Skeletal muscle cell (primary cell): ENCODE measurements at regions not wholly inside any gene's neighbourhood (a gene's known extent, or its start where the extent isn't known, plus 50 kb on each side); places are given as distances from the start of the nearest gene placed in this dataset.
"Not testable (repeated sequence)": the region's sequence is repeated elsewhere in the genome, so short reads cannot be mapped to it uniquely, and the experiment has no call there.

Source experiments
- DNase-seq: peaks from one replicate; pipeline ENCODE4 v3.0.0-alpha.2; 2010; ENCODE audit warnings: low read depth
- H3K4me3 ChIP-seq: 2 replicates; pipeline ENCODE4 v1.5.1; 2011; ENCODE audit warnings: low read depth, mild to moderate bottlenecking, control low read depth, low read length, moderate library complexity

- peak; percentile 23 for DNase-seq
- H3K4me3 ChIP-seq: no peak overlapping the region
Measured at GRCh38 chr2:21837168-21837960, 713.6 kb downstream of the TDRD15 start.

DNA sequence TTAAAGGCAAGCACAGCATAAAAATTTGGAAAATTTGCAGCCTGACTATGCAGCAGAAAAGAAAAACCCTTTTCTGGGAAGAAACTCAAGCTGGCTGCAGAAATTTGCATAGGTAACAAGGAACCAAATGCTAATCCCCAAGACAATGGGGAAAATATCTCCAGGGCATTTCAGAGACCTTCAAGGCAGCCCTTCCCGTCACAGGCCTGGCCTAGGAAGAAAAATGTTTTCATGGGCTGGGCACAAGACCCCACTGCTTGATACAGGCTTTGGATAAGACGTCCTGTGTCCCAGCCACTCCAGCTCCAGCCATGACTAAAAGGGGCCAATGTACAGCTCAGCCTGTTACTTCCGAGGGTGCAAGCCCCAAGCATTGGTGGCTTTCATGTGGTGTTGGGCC lies 717.6 kb downstream of the TDRD15 start:
- no peak overlapping the region for H3K4me3 ChIP-seq

DNA sequence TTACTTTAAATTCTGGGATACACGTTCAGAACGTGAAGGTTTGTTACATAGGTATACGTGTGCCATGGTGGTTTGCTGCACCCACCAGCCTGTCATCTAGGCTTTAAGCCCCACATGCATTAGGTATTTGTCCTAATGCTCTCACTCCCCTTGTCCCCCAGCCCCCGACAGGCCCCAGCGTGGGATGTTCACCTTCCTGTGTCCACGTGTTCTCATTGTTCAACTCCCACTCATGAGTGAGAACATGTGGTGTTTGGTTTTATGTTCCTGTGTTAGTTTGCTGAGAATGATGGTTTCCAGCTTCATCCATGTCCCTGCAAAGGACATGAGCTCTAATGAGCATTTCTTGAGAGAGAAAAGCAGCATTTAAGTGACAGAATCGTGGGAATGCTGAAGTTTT lies 726.6 kb downstream of the TDRD15 start:
- H3K4me3 ChIP-seq, DNase-seq: not testable (repeated sequence)

More for the DNA sequence above, 717.6 kb downstream of the TDRD15 start:
- DNase-seq: no peak

DNA sequence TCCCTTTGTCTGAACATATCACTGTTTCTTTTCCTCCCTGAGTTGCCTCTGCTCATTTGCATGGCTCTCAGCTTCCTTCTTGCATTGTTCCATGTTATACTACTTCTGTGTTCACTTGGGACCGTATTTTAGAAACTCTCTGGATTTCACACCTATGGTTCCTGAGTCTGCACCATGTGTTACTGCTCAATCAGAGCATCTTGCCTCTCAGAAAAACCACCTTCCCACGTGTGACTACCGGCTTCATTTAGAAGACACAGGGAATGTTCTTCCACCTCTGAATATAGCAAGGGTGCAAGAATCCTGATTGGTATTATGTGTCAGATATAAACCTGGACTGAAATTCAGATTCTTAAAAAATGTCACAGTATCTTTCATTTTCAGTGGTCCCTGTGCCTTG lies 731.2 kb downstream of the TDRD15 start:
- no peak overlapping the region for H3K4me3 ChIP-seq
- no peak for DNase-seq

- no peak for DNase-seq
Measured at GRCh38 chr2:21856708-21857107, 732.9 kb downstream of the TDRD15 start.

DNA sequence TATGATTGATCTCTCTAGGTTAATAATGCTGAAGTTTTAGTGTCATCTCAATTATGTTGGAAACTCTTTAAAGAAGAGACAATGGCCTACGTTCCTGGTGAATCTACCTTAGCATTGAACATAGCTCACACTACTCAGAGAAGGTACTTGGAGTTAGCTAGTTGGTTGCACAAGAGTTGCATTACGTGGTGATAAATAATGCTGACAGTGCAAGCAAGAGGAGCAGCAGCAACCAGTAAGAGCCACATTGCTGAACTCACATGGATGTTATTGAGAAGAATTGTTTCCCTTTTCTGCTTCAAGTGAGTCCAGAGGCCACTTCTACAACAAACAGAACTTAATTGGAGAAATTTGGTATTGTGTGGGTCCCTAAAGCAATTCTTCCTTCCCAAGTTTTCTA lies 737.1 kb downstream of the TDRD15 start:
- H3K4me3 ChIP-seq: no peak overlapping the region
- DNase-seq: no peak

More at GRCh38 chr2:21856708-21857107, 732.9 kb downstream of the TDRD15 start:
- no peak overlapping the region for H3K4me3 ChIP-seq

DNA sequence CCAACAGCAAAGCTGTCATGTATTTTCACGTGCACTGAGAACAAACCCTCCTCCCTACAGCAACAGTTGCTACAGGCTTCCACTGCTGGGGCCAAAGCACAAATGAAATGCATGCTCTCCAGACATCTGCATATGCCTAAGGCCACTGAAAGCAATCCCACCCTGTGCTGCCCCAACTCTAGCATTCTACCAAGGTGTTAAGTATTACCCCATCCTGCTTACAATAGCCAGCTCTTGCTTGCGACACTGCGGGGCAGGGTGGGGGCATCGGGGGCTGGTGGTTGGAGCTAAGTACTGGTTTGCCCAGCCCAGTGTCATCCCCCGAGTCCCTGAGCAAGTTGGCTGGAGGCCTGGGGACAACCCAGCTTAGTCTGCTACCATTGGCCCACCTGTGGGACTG lies 742.5 kb downstream of the TDRD15 start:
- DNase-seq: no peak
- no peak overlapping the region for H3K4me3 ChIP-seq

DNA sequence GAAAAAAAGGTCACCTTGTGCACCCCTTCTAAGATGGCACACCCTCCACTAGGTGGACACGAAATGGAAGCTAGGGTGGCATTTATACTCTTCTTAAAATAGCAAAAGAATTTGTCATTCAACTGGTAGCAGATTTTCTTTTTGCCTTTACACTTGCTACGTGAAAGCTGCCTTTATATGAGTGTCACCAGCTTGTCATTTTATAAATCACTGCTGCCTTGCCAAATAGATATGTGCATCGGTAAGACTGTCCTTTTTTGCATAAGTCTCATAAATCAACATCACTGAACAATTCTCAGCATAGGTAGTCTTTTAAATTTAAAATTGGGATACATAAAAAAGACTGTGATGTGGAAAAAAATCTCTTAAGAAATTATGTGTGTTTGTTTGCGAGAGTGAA lies 764.1 kb downstream of the TDRD15 start:
- no peak for DNase-seq
- no peak overlapping the region for H3K4me3 ChIP-seq

GRCh38 chr2:21890041-21890440 lies 766.3 kb downstream of the TDRD15 start:
- no peak overlapping the region for H3K4me3 ChIP-seq
- DNase-seq: no peak

- DNase-seq: no peak
- H3K4me3 ChIP-seq: no peak overlapping the region
Measured at GRCh38 chr2:21890716-21891115, 766.9 kb downstream of the TDRD15 start.

- no peak for DNase-seq
- no peak overlapping the region for H3K4me3 ChIP-seq
Measured at GRCh38 chr2:21891191-21891590, 767.4 kb downstream of the TDRD15 start.

GRCh38 chr2:21892140-21892539 lies 768.4 kb downstream of the TDRD15 start:
- H3K4me3 ChIP-seq: no peak overlapping the region
- no peak for DNase-seq

- DNase-seq: no peak
- no peak overlapping the region for H3K4me3 ChIP-seq
Measured at GRCh38 chr2:21895200-21895599, 771.4 kb downstream of the TDRD15 start.

- not testable (repeated sequence) for DNase-seq, H3K4me3 ChIP-seq
Measured at GRCh38 chr2:21908712-21909380, 785.1 kb downstream of the TDRD15 start.

- DNase-seq: no peak
- H3K4me3 ChIP-seq: no peak overlapping the region
Measured at GRCh38 chr2:21910832-21911507, 787.2 kb downstream of the TDRD15 start.

GRCh38 chr2:21912405-21912804 lies 788.6 kb downstream of the TDRD15 start:
- DNase-seq: no peak
- no peak overlapping the region for H3K4me3 ChIP-seq

- H3K4me3 ChIP-seq: no peak overlapping the region
- DNase-seq: no peak
Measured at GRCh38 chr2:21915201-21915600, 791.4 kb downstream of the TDRD15 start.

DNA sequence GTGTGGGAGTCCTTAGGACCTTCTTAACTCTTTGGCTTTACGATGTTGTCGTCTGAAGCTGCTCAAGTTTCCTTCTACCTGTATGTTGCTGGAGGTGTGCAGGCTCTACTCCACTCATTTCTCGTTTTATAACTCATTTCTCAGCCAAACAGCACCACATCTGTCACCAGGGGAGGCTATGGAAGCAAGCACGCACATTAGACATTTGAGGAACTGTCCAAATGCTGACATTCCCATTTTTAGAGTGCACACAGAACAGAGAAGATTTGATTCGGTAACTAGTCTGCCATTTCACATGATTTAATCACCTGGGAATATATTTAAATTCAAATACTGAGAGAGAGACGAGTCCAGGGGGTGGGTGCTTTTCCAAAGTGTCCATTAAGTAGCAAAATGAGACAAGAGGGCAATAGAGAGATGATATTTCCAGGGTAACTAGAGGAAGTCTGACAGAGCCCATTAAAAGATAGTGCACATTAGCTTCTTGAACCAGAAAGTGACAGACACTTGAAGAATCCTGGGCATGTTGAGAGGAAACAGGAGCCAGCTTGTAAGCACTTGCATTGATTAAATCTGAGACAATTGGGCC lies 793.3 kb downstream of the TDRD15 start:
- DNase-seq: no peak
- H3K4me3 ChIP-seq: no peak overlapping the region

GRCh38 chr2:21920721-21921120 lies 797.0 kb downstream of the TDRD15 start:
- no peak overlapping the region for H3K4me3 ChIP-seq
- DNase-seq: no peak

DNA sequence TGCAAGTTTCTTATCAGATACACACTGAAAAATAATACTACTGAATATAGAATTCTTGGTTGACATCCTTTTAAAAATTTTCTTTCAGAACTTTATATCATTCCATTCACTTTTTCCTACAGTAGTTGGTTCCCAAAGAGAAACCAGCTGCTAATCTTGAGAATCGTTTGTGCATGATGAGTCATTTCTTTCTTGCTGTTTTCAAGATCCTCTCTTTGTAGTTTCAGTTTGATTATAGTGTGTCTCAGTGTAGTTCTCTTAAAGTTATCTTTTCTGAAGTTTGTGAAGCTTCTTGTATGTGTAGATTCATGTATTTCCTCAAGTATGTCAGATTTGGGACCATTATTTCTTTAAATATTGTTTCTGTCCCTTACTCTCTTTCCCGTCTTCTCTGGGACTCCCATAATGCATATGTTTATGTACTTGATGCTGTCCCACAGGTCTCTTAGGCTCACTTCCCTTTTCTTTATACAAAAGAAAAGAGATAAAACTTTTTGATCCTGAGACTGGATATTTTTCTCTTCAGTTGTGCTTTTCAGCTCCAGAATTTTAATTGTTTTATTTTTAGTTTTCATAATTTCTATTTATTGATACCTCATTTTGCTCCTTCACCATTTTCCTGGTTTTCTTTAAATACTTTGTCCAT lies 801.0 kb downstream of the TDRD15 start:
- no peak overlapping the region for H3K4me3 ChIP-seq
- no peak for DNase-seq
